H1 (cell line): ENCODE measurements at regions not wholly inside any gene's neighbourhood (a gene's known extent, or its start where the extent isn't known, plus 50 kb on each side); places are given as distances from the start of the nearest gene placed in this dataset.

ENCODE experiments used
- CTCF ChIA-PET: fragments of 300-600 bp; sonication (Branson Sonifier 250); formaldehyde crosslinking; loops from one replicate; lab custom pipeline; 2021; ENCODE audit not compliant: partially characterized antibody; lab: Charles Lee
- POLR2A ChIA-PET: fragments of 300-600 bp; sonication (Branson Sonifier 250); formaldehyde crosslinking; loops from one replicate; lab custom pipeline; 2021; ENCODE audit warnings: inconsistent platforms; ENCODE audit not compliant: partially characterized antibody; lab: Charles Lee
- DNase-seq, 2 experiments: peaks; one replicate each; pipeline versions ENCODE4 v3.0.0 to v3.0.0-alpha.2; 2010 to 2022; ENCODE audit warnings: low spot score in 2 of 2, low read depth in 1 of 2, mixed read lengths in 1 of 2
- FAIRE-seq: peaks from 2 replicates; lab custom pipeline; 2011; peaks lifted over from hg19 to GRCh38; lab: Jason Lieb, UNC
- H2AFZ ChIP-seq: 2 replicates; pipeline ENCODE4 v1.8.1; 2012; ENCODE audit warnings: low read length, inconsistent platforms
- H2AK5ac ChIP-seq: 2 replicates; pipeline ENCODE4 v1.6.1; 2013; ENCODE audit warnings: low read depth, low read length
- H2BK120ac ChIP-seq: replicated peaks from 2 replicates; pipeline ENCODE3; 2013; ENCODE audit warnings: low read depth, low read length, inconsistent platforms
- H2BK12ac ChIP-seq: 2 replicates; pipeline ENCODE4 v1.6.1; 2013; ENCODE audit warnings: low read depth, low read length
- H2BK15ac ChIP-seq: 2 replicates; pipeline ENCODE4 v1.6.1; 2013; ENCODE audit warnings: low read length
- H2BK20ac ChIP-seq: 2 replicates; pipeline ENCODE4 v1.6.1; 2013; ENCODE audit warnings: low read length
- H2BK5ac ChIP-seq: 2 replicates; pipeline ENCODE4 v1.6.1; 2013; ENCODE audit warnings: low read depth, low read length
- H3K14ac ChIP-seq: 2 replicates; pipeline ENCODE4 v1.6.1; 2013; ENCODE audit warnings: inconsistent platforms; ENCODE audit not compliant: insufficient read length
- H3K18ac ChIP-seq: 2 replicates; pipeline ENCODE4 v1.6.1; 2013; ENCODE audit warnings: low read length; ENCODE audit errors: extremely low read depth
- H3K23ac ChIP-seq: 2 replicates; pipeline ENCODE4 v1.6.1; 2013; ENCODE audit warnings: inconsistent platforms; ENCODE audit not compliant: insufficient read length
- H3K23me2 ChIP-seq: 2 replicates; pipeline ENCODE4 v1.6.1; 2013; ENCODE audit warnings: low read depth, low read length
- H3K27ac ChIP-seq: 2 replicates; pipeline ENCODE4 v1.6.1; 2011; ENCODE audit warnings: low read depth, low read length, inconsistent platforms
- H3K27me3 ChIP-seq, 4 experiments: replicated peaks in 1 of 4; 1 replicate in 1 of 4; 2 replicates in 3 of 4; pipeline versions ENCODE4 v1.6.1 to v1.8.1; 2011 to 2013; ENCODE audit warnings: low read length in 3 of 4, mild to moderate bottlenecking in 3 of 4, inconsistent platforms in 2 of 4, mixed read lengths in 2 of 4, moderate library complexity in 1 of 4; ENCODE audit not compliant: control insufficient read depth in 3 of 4, insufficient read depth in 3 of 4; ENCODE audit errors: extremely low read depth in 1 of 4
- H3K36me3 ChIP-seq, 4 experiments: 2 replicates each; pipeline versions ENCODE4 v1.6.1 to v1.8.1; 2011 to 2013; ENCODE audit warnings: mild to moderate bottlenecking in 4 of 4, low read length in 3 of 4, moderate library complexity in 2 of 4, control low read depth in 1 of 4, inconsistent platforms in 1 of 4; ENCODE audit not compliant: insufficient read depth in 4 of 4, control insufficient read depth in 2 of 4
- H3K4ac ChIP-seq: replicated peaks from 2 replicates; pipeline ENCODE3; 2013; ENCODE audit warnings: low read length, low read depth, mixed read lengths, inconsistent platforms; ENCODE audit not compliant: insufficient read length
- H3K4me1 ChIP-seq, 4 experiments: replicated peaks in 1 of 4; 1 replicate in 1 of 4; 2 replicates in 3 of 4; pipeline versions ENCODE4 v1.6.1 to v1.8.1; 2011 to 2013; ENCODE audit warnings: low read length in 3 of 4, inconsistent platforms in 2 of 4, mixed read lengths in 1 of 4; ENCODE audit not compliant: insufficient read depth in 4 of 4, control insufficient read depth in 3 of 4
- H3K4me2 ChIP-seq, 2 experiments: 2 replicates each; pipeline versions ENCODE4 v1.6.1 to v1.8.1; 2011 to 2013; ENCODE audit warnings: low read depth in 2 of 2, low read length in 2 of 2, control low read depth in 1 of 2, inconsistent platforms in 1 of 2, mild to moderate bottlenecking in 1 of 2; ENCODE audit not compliant: insufficient read depth in 1 of 2
- H3K4me3 ChIP-seq, 4 experiments: fragments of 200-600, 300-600 bp in 1 of 4; sonication (generic), shearing (Covaris generic), sonication (Bioruptor Twin) in 1 of 4; 2 replicates each; pipeline versions ENCODE4 v1.5.1 to v1.8.1; 2011 to 2016; ENCODE audit warnings: low read length in 4 of 4, low read depth in 3 of 4, control low read depth in 2 of 4, inconsistent platforms in 2 of 4, mild to moderate bottlenecking in 2 of 4, mixed read lengths in 1 of 4, moderate library complexity in 1 of 4; ENCODE audit not compliant: insufficient read depth in 2 of 4; ENCODE audit errors: extremely low read depth in 1 of 4
- H3K56ac ChIP-seq: replicated peaks from 2 replicates; pipeline ENCODE3; 2013; ENCODE audit warnings: low read depth, mild to moderate bottlenecking, mixed read lengths, low read length, inconsistent platforms; ENCODE audit not compliant: insufficient read length
- H3K79me1 ChIP-seq: 2 replicates; pipeline ENCODE4 v1.6.1; 2013; ENCODE audit warnings: low read depth, low read length, control low read depth
- H3K79me2 ChIP-seq, 2 experiments: 2 replicates each; pipeline versions ENCODE4 v1.6.1 to v1.8.1; 2012 to 2013; ENCODE audit warnings: low read length in 2 of 2, mild to moderate bottlenecking in 2 of 2, inconsistent platforms in 1 of 2; ENCODE audit not compliant: insufficient read depth in 2 of 2, control insufficient read depth in 1 of 2
- H3K9ac ChIP-seq, 4 experiments: replicated peaks in 1 of 4; 1 replicate in 1 of 4; 2 replicates in 3 of 4; pipeline versions ENCODE4 v1.6.1 to v1.8.1; 2011 to 2013; ENCODE audit warnings: low read depth in 3 of 4, low read length in 3 of 4, control low read depth in 2 of 4, mild to moderate bottlenecking in 2 of 4, moderate library complexity in 2 of 4, inconsistent platforms in 1 of 4; ENCODE audit errors: extremely low read depth in 1 of 4
- H3K9me3 ChIP-seq, 2 experiments: 2 replicates each; pipeline versions ENCODE4 v1.6.1 to v1.8.1; 2012 to 2013; ENCODE audit warnings: mild to moderate bottlenecking in 2 of 2, moderate library complexity in 2 of 2, control low read depth in 1 of 2, inconsistent platforms in 1 of 2, low read depth in 1 of 2, low read length in 1 of 2, mixed read lengths in 1 of 2; ENCODE audit not compliant: insufficient read depth in 2 of 2
- H4K20me1 ChIP-seq, 2 experiments: replicated peaks in 1 of 2; 2 replicates each; pipeline versions ENCODE3 to v1.8.1; 2011 to 2013; ENCODE audit warnings: inconsistent platforms in 2 of 2, low read length in 2 of 2, mild to moderate bottlenecking in 1 of 2; ENCODE audit not compliant: insufficient read depth in 2 of 2, control insufficient read depth in 1 of 2
- H4K5ac ChIP-seq: 2 replicates; pipeline ENCODE4 v1.6.1; 2013; ENCODE audit warnings: low read length, low read depth, mixed read lengths, inconsistent platforms; ENCODE audit not compliant: insufficient read length
- H4K8ac ChIP-seq: 2 replicates; pipeline ENCODE4 v1.8.0; 2013; ENCODE audit warnings: mild to moderate bottlenecking, moderate library complexity, low read length, inconsistent platforms; ENCODE audit not compliant: insufficient read depth; ENCODE audit errors: extremely low read depth
- H4K91ac ChIP-seq: replicated peaks from 2 replicates; pipeline ENCODE3; 2013; ENCODE audit warnings: low read length, mixed read lengths, inconsistent platforms; ENCODE audit not compliant: insufficient read length
- TCF12 ChIP-seq: IDR thresholded peaks from 2 replicates; pipeline ENCODE4 v1.6.1; 2011; ENCODE audit warnings: low read depth, mild to moderate bottlenecking, low read length
- WGBS, 2 experiments: shearing (Covaris generic) in 1 of 2; methylation state at CpG; one replicate each; pipeline versions ENCODE4 v1.1.6 to v1.1.7; 2013 to 2015; ENCODE audit warnings: low lambda C conversion rate in 2 of 2, mixed read lengths in 2 of 2, inconsistent platforms in 1 of 2, low coverage in 1 of 2, missing lambda C conversion rate in 1 of 2; ENCODE audit not compliant: insufficient replicate concordance in 2 of 2, insufficient coverage in 1 of 2, insufficient read length in 1 of 2; ENCODE audit errors: extremely low coverage in 1 of 2, missing lambda C conversion rate in 1 of 2; 5-methylcytosine and 5-hydroxymethylcytosine counted together

DNA sequence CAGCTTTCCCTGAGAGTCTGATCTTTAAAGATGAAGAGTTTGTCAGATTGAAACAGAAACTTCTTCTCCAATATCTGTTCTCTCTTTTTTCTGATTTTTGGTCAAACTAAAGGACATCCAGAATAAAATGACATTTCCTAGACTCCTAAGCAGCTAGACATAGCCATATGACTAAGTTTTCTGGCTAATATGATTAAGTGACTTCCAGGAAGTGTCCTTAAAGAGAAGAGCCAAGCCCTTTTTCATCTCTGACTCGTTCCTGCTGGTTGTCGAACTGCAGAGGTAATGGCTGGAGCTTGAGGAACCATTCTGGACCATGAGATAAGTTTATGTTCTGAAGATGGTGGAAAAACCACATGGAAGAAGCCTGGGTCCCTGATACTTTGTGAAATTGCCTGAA is 546.0 kb downstream of the BCOR start:
- Histone ChIP-seq H3K4me1 (no peaks in the 10 kb centered on the region), H3K9me3 (no peaks in the 10 kb centered on the region), H3K56ac (no peak overlapping the region), H2BK12ac (no peak overlapping the region), H3K79me1 (no peaks in the 10 kb centered on the region), H4K20me1 (no peaks in the 10 kb centered on the region), H2AK5ac (no peak overlapping the region), H3K14ac (no peak overlapping the region), H2BK15ac (no peak overlapping the region), H4K91ac (no peak overlapping the region), H3K23me2 (no peaks in the 10 kb centered on the region), H3K4ac (no peak overlapping the region), H3K9ac (no peak overlapping the region), H4K8ac (no peak overlapping the region), H4K5ac (no peak overlapping the region), H3K4me3 (no peak overlapping the region), H3K36me3 (no peaks in the 10 kb centered on the region), H3K18ac (no peak overlapping the region), H2BK5ac (no peak overlapping the region), H2BK20ac (no peak overlapping the region), H2BK120ac (no peak overlapping the region), H3K27me3 (no peaks in the 10 kb centered on the region), H3K4me2 (no peak overlapping the region), H3K27ac (no peak overlapping the region), H3K23ac (no peak overlapping the region), H2AFZ (no peak overlapping the region), H3K79me2 (no peaks in the 10 kb centered on the region)
- no peak for DNase-seq
- ChIA-PET CTCF (no interaction called here), POLR2A (no interaction called here)
- FAIRE-seq, result no peak
- WGBS, 2 experiments, result 69% methylated on average over 2 of the region's 2 CpGs; no CpG with 5 or more reads in 1 of the 2 experiments
- TF ChIP-seq TCF12, result no peak
